ENCODE measurements at regions not wholly inside any gene's neighbourhood (a gene's known extent, or its start where the extent isn't known, plus 50 kb on each side); places are given as distances from the start of the nearest gene placed in this dataset.

DNA sequence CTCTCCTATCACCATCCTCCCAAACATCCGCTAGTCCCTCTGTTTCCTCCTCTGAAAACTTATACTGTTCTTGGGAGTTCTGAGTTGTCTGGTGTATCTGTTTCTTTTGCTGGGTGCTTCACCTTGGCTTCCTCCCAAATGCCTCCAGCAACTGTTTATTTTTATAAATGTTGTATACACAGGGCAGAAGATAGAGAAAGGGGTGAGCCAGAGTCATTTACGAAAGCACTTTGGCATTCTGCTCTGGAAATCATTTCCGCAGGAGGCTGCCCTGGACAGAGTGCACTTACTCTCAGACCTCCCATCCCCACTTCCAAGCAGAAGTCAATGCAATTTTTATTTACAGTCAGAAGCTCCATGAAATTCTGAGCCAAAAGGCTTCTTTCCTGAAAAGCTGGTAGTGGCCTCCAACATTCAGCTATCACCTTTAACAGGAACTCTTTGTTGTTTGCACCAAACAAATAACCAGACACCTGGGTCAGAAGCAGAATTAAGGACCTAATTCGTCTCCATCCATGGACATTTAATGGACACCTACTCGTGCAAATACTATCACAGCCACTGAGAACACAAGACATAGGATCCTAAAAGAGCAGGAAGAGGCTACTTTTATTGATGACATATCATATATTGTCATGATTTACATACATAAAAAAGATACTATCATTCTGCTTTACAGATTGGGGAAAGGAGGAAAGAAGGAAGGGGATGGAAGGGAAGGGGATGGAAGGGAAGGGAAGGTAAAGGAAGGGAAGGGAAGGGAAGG lies 229.5 kb upstream of the PAPPA start:
- no peak for TF ChIP-seq ZNF841 (CRISPR knock-in tag; IDR thresholded peaks at IDR 0.05; ENCODE audit: borderline replicate concordance)
- TF ChIP-seq POLR2AphosphoS5 (IDR thresholded peaks at IDR 0.05; ENCODE audit: low read depth, low read length) = no peak
- TF ChIP-seq, protein P1, sequence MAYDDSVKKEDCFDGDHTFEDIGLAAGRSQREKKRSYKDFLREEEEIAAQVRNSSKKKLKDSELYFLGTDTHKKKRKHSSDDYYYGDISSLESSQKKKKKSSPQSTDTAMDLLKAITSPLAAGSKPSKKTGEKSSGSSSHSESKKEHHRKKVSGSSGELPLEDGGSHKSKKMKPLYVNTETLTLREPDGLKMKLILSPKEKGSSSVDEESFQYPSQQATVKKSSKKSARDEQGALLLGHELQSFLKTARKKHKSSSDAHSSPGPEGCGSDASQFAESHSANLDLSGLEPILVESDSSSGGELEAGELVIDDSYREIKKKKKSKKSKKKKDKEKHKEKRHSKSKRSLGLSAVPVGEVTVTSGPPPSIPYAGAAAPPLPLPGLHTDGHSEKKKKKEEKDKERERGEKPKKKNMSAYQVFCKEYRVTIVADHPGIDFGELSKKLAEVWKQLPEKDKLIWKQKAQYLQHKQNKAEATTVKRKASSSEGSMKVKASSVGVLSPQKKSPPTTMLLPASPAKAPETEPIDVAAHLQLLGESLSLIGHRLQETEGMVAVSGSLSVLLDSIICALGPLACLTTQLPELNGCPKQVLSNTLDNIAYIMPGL (CRISPR knock-in tag; IDR thresholded peaks at IDR 0.05; ENCODE audit: borderline replicate concordance in 1 of 2, low read depth in 1 of 2) = no peak
- TF ChIP-seq, protein P2, sequence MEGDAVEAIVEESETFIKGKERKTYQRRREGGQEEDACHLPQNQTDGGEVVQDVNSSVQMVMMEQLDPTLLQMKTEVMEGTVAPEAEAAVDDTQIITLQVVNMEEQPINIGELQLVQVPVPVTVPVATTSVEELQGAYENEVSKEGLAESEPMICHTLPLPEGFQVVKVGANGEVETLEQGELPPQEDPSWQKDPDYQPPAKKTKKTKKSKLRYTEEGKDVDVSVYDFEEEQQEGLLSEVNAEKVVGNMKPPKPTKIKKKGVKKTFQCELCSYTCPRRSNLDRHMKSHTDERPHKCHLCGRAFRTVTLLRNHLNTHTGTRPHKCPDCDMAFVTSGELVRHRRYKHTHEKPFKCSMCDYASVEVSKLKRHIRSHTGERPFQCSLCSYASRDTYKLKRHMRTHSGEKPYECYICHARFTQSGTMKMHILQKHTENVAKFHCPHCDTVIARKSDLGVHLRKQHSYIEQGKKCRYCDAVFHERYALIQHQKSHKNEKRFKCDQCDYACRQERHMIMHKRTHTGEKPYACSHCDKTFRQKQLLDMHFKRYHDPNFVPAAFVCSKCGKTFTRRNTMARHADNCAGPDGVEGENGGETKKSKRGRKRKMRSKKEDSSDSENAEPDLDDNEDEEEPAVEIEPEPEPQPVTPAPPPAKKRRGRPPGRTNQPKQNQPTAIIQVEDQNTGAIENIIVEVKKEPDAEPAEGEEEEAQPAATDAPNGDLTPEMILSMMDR (CRISPR knock-in tag; IDR thresholded peaks at IDR 0.05) = no peak
- TF ChIP-seq, protein P3, sequence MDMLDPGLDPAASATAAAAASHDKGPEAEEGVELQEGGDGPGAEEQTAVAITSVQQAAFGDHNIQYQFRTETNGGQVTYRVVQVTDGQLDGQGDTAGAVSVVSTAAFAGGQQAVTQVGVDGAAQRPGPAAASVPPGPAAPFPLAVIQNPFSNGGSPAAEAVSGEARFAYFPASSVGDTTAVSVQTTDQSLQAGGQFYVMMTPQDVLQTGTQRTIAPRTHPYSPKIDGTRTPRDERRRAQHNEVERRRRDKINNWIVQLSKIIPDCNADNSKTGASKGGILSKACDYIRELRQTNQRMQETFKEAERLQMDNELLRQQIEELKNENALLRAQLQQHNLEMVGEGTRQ (IDR thresholded peaks at IDR 0.05; ENCODE audit: low read depth, low read length) = no peak
- TF ChIP-seq, protein P3 (CRISPR knock-in tag; IDR thresholded peaks at IDR 0.05; ENCODE audit: borderline replicate concordance) = no peak
- no peak for TF ChIP-seq ZNF296 (CRISPR knock-in tag; conservative IDR thresholded peaks at IDR 0.05)
- no peak for TF ChIP-seq DMAP1 (CRISPR knock-in tag; IDR thresholded peaks at IDR 0.05)
- TF ChIP-seq, protein P4, sequence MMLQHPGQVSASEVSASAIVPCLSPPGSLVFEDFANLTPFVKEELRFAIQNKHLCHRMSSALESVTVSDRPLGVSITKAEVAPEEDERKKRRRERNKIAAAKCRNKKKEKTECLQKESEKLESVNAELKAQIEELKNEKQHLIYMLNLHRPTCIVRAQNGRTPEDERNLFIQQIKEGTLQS (CRISPR knock-in tag; IDR thresholded peaks at IDR 0.05) = no peak
- TF ChIP-seq, protein P5, sequence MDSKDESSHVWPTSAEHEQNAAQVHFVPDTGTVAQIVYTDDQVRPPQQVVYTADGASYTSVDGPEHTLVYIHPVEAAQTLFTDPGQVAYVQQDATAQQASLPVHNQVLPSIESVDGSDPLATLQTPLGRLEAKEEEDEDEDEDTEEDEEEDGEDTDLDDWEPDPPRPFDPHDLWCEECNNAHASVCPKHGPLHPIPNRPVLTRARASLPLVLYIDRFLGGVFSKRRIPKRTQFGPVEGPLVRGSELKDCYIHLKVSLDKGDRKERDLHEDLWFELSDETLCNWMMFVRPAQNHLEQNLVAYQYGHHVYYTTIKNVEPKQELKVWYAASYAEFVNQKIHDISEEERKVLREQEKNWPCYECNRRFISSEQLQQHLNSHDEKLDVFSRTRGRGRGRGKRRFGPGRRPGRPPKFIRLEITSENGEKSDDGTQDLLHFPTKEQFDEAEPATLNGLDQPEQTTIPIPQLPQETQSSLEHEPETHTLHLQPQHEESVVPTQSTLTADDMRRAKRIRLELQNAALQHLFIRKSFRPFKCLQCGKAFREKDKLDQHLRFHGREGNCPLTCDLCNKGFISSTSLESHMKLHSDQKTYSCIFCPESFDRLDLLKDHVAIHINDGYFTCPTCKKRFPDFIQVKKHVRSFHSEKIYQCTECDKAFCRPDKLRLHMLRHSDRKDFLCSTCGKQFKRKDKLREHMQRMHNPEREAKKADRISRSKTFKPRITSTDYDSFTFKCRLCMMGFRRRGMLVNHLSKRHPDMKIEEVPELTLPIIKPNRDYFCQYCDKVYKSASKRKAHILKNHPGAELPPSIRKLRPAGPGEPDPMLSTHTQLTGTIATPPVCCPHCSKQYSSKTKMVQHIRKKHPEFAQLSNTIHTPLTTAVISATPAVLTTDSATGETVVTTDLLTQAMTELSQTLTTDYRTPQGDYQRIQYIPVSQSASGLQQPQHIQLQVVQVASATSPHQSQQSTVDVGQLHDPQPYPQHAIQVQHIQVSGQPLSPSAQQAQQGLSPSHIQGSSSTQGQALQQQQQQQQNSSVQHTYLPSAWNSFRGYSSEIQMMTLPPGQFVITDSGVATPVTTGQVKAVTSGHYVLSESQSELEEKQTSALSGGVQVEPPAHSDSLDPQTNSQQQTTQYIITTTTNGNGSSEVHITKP (CRISPR knock-in tag; IDR thresholded peaks at IDR 0.05; ENCODE audit: low read depth) = no peak
- TF ChIP-seq NR2C2 (CRISPR knock-in tag; IDR thresholded peaks at IDR 0.05; ENCODE audit: borderline replicate concordance) = no peak
- TF ChIP-seq ZNF383 (CRISPR knock-in tag; IDR thresholded peaks at IDR 0.05; ENCODE audit: borderline replicate concordance) = no peak
- no peak for TF ChIP-seq ZFP1 (CRISPR knock-in tag; IDR thresholded peaks at IDR 0.05)
- TF ChIP-seq TCF7 (IDR thresholded peaks at IDR 0.05; ENCODE audit: low read depth) = no peak
- no peak for TF ChIP-seq SRF (IDR thresholded peaks at IDR 0.05; ENCODE audit: low read depth, low read length)
